GM23338 (cell line): ENCODE measurements at regions not wholly inside any gene's neighbourhood (a gene's known extent, or its start where the extent isn't known, plus 50 kb on each side); places are given as distances from the start of the nearest gene placed in this dataset.

ENCODE experiments used
- ATAC-seq: fragments of 200-7000 bp; cut with Tn5 transposase; 3 replicates; pipeline ENCODE4 v1.9.1; 2020
- DNase-seq: peaks from one replicate; pipeline ENCODE4 v3.0.0-alpha.2; 2015; ENCODE audit warnings: low spot score
- H2AFZ ChIP-seq: fragments of 200-600 bp; sonication (generic); 2 replicates; pipeline ENCODE4 v1.8.0; 2016; ENCODE audit warnings: antibody characterized with exemption, mild to moderate bottlenecking, moderate library complexity
- H3F3A ChIP-seq: fragments of 200-600 bp; sonication (generic); replicated peaks from 2 replicates; pipeline ENCODE4 v1.8.0; 2017; ENCODE audit warnings: antibody characterized with exemption, mixed run types, low read depth
- H3K27ac ChIP-seq: fragments of 200-600 bp; sonication (generic); 2 replicates; pipeline ENCODE4 v1.6.1; 2016; ENCODE audit warnings: low read depth
- H3K27me3 ChIP-seq: fragments of 200-600 bp; sonication (generic); 2 replicates; pipeline ENCODE4 v1.8.0; 2016; ENCODE audit warnings: mild to moderate bottlenecking, mixed run types, moderate library complexity; ENCODE audit not compliant: insufficient read depth
- H3K36me3 ChIP-seq: fragments of 200-600 bp; sonication (generic); 2 replicates; pipeline ENCODE4 v1.8.0; 2016; ENCODE audit warnings: mild to moderate bottlenecking; ENCODE audit not compliant: insufficient read depth
- H3K4me1 ChIP-seq: fragments of 200-600 bp; sonication (generic); 2 replicates; pipeline ENCODE4 v1.8.0; 2016; ENCODE audit warnings: mild to moderate bottlenecking, moderate library complexity; ENCODE audit not compliant: insufficient read depth
- H3K4me2 ChIP-seq: fragments of 200-600 bp; sonication (generic); 2 replicates; pipeline ENCODE4 v1.7.1; 2017; ENCODE audit warnings: mixed run types
- H3K4me3 ChIP-seq: fragments of 200-600 bp; sonication (generic); 2 replicates; pipeline ENCODE4 v1.6.1; 2016; ENCODE audit warnings: mixed run types
- H3K79me2 ChIP-seq: fragments of 200-600 bp; sonication (generic); replicated peaks from 2 replicates; pipeline ENCODE4 v1.8.0; 2017; ENCODE audit warnings: mild to moderate bottlenecking; ENCODE audit not compliant: insufficient read depth
- H3K9me2 ChIP-seq: fragments of 200-600 bp; sonication (generic); 2 replicates; pipeline ENCODE4 v1.8.0; 2017; ENCODE audit not compliant: insufficient read depth
- H4K20me1 ChIP-seq: fragments of 200-600 bp; sonication (generic); replicated peaks from 2 replicates; pipeline ENCODE4 v1.8.0; 2017; ENCODE audit warnings: mild to moderate bottlenecking; ENCODE audit not compliant: insufficient read depth
- H3K27ac Mint-ChIP-seq: 2 replicates; pipeline ENCODE4 v1.8.0; 2020; ENCODE audit warnings: inconsistent platforms, mild to moderate bottlenecking, moderate library complexity, mixed read lengths
- H3K27me3 Mint-ChIP-seq: 3 replicates; pipeline ENCODE4 v1.8.0; 2022; ENCODE audit warnings: low read depth, mild to moderate bottlenecking, moderate library complexity, mixed read lengths, inconsistent platforms; ENCODE audit not compliant: insufficient read depth, poor library complexity
- H3K36me3 Mint-ChIP-seq: 3 replicates; pipeline ENCODE4 v1.8.0; 2021; ENCODE audit warnings: low read depth, mild to moderate bottlenecking, inconsistent platforms, moderate library complexity, mixed read lengths
- H3K4me1 Mint-ChIP-seq: 3 replicates; pipeline ENCODE4 v1.8.0; 2020; ENCODE audit warnings: mild to moderate bottlenecking, inconsistent platforms, mixed read lengths
- H3K4me3 Mint-ChIP-seq: 3 replicates; pipeline ENCODE4 v1.8.0; 2021; ENCODE audit warnings: moderate library complexity, mild to moderate bottlenecking, inconsistent platforms, mixed read lengths
- H3K9me3 Mint-ChIP-seq: 3 replicates; pipeline ENCODE4 v1.8.0; 2020; ENCODE audit warnings: moderate library complexity, mild to moderate bottlenecking, inconsistent platforms, mixed read lengths
- CREB1 ChIP-seq: fragments of 250-450 bp; sonication (Bioruptor Pico); IDR thresholded peaks from 2 replicates; pipeline ENCODE4 v1.5.0; 2020; ENCODE audit warnings: low read depth, mild to moderate bottlenecking, moderate library complexity
- NANOG ChIP-seq: IDR thresholded peaks from 2 replicates; pipeline ENCODE4 v1.6.1; 2016; ENCODE audit warnings: antibody characterized with exemption, borderline replicate concordance
- STAT1 ChIP-seq: IDR thresholded peaks from one replicate; pipeline ENCODE4 v1.6.1; 2016; ENCODE audit warnings: antibody characterized with exemption; ENCODE audit not compliant: unreplicated experiment
- ZNF114 ChIP-seq: fragments of 250-450 bp; sonication (Bioruptor Pico); IDR thresholded peaks from 2 replicates; pipeline ENCODE4 v1.5.0; 2020; ENCODE audit warnings: mild to moderate bottlenecking, moderate library complexity
- ZNF462 ChIP-seq: fragments of 250-450 bp; sonication (Bioruptor Pico); IDR thresholded peaks from 2 replicates; pipeline ENCODE4 v1.5.0; 2020; ENCODE audit warnings: mild to moderate bottlenecking, moderate library complexity
- TF ChIP-seq, protein P1 (sequence below), 2 experiments: fragments of 200-600 bp in 1 of 2; sonication (generic) in 1 of 2; conservative IDR thresholded peaks; 2 replicates each; pipeline versions ENCODE4 v1.5.1 to v1.6.1; 2016 to 2017; ENCODE audit warnings: antibody characterized with exemption in 2 of 2, low read depth in 2 of 2, mild to moderate bottlenecking in 2 of 2, moderate library complexity in 1 of 2
- TF ChIP-seq, protein P2 (sequence below): IDR thresholded peaks from 2 replicates; pipeline ENCODE4 v1.6.1; 2016; ENCODE audit warnings: antibody characterized with exemption

DNA sequence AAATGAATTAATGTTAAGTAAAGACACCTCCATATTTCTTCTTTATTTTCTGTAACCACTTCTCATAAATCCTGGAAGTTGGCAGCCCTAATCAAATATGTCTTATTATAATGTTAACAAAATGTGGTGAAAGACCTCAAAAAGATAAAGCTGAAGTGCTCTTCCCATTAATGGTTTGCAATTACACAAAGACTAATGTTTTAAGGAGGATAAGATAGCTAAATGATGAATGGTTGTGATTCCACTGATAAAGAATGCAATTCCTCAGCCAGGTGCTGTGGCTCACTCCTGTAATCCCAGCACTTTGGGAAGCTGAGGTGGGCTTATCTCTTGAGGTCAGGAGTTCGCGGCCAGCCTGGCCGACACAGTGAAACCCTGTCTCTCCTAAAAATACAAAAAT, 125.8 kb upstream of the SNX2 start (continued):
- TF ChIP-seq, protein P1, sequence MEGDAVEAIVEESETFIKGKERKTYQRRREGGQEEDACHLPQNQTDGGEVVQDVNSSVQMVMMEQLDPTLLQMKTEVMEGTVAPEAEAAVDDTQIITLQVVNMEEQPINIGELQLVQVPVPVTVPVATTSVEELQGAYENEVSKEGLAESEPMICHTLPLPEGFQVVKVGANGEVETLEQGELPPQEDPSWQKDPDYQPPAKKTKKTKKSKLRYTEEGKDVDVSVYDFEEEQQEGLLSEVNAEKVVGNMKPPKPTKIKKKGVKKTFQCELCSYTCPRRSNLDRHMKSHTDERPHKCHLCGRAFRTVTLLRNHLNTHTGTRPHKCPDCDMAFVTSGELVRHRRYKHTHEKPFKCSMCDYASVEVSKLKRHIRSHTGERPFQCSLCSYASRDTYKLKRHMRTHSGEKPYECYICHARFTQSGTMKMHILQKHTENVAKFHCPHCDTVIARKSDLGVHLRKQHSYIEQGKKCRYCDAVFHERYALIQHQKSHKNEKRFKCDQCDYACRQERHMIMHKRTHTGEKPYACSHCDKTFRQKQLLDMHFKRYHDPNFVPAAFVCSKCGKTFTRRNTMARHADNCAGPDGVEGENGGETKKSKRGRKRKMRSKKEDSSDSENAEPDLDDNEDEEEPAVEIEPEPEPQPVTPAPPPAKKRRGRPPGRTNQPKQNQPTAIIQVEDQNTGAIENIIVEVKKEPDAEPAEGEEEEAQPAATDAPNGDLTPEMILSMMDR (conservative IDR thresholded peaks at IDR 0.05; ENCODE audit: low read depth in 2 of 2): no peak
- TF ChIP-seq ZNF114 (CRISPR knock-in tag): no peak

DNA sequence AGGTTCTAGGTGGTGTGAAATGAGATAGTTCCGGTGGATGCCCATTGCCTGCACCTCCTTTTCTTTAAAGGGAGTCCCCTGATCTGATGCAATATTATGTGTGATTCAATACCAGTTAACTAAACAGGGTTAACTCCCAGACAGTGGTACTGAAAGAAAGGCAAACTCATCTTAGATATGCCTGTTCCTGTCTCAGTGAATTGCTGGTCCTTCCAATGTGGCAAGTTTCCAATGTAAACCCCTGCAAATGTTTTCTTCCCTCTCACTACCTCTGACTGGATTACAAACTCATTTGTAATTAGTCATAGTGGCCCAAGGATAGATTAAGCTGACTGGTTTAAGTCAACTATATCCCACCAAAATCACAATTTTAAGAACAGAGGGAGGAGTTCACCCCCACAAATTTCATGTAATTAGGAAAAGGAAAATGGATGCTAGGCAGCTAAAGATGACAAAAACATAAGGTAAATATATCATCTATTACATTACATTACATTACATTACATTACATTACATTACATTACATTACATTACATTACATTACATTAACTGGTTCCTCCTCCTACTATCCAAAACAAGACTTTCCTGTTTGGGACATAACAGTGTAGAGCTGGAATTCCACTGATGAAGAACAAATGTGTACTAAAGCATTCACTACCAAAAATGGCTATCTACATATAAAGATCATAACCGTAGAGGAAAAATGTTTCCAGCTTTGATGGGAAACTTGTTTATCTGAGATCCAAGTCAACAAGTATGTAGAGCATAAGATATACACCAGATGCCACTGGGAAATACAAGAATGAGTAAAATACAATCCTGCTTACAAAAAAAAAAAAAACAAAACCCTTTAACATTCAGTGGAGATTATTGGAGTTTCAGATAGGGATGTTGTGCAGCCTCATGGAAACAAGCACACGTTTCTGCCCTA, 121.5 kb upstream of the SNX2 start:
- Mint-ChIP-seq H3K27ac (no peak overlapping the region), H3K27me3 (peaks cover 3% of the 10 kb centered on the region)

DNA sequence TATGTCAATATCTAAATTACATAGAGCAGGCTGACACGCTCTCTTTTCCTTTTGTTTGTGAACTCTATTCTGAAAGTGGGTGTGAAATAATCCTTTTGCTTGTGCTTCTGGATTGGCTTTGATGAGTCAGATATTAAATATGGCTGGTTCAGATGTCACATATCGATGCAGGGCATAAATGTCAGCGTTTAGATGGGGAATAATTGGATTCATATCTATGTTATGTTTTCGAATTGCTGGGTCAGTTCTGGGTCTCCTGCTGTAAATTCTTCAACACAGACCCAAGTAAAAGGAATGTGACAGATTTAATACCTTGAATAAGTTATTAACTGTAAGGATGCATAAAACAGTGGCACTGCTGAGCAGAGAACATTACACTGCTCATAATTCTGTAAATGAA, 118.7 kb upstream of the SNX2 start:
- Histone ChIP-seq H3K27me3 (no peaks in the 10 kb centered on the region), H3K9me2 (no peaks in the 10 kb centered on the region), H2AFZ (no peak overlapping the region), H3K27ac (no peak overlapping the region), H3K4me1 (no peaks in the 10 kb centered on the region), H3K79me2 (no peaks in the 10 kb centered on the region), H4K20me1 (no peaks in the 10 kb centered on the region), H3K4me2 (no peak overlapping the region), H3K36me3 (no peaks in the 10 kb centered on the region), H3F3A (no peaks in the 10 kb centered on the region), H3K4me3 (no peak overlapping the region)
- H3K4me1 Mint-ChIP-seq: no peaks in the 10 kb centered on the region
- ATAC-seq: no peak
- no peak for DNase-seq
- no peak overlapping the region for H3K27ac Mint-ChIP-seq
- H3K27me3 Mint-ChIP-seq: no peaks in the 10 kb centered on the region
- no peaks in the 10 kb centered on the region for H3K9me3 Mint-ChIP-seq
- H3K4me3 Mint-ChIP-seq: no peak overlapping the region
- no peaks in the 10 kb centered on the region for H3K36me3 Mint-ChIP-seq
- TF ChIP-seq STAT1 (no peak), ZNF462 (CRISPR knock-in tag) (no peak), NANOG (no peak)
- TF ChIP-seq, protein P2, sequence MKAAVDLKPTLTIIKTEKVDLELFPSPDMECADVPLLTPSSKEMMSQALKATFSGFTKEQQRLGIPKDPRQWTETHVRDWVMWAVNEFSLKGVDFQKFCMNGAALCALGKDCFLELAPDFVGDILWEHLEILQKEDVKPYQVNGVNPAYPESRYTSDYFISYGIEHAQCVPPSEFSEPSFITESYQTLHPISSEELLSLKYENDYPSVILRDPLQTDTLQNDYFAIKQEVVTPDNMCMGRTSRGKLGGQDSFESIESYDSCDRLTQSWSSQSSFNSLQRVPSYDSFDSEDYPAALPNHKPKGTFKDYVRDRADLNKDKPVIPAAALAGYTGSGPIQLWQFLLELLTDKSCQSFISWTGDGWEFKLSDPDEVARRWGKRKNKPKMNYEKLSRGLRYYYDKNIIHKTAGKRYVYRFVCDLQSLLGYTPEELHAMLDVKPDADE: no peak

More for the DNA sequence above, 121.5 kb upstream of the SNX2 start:
- Histone ChIP-seq H3K9me2 (no peaks in the 10 kb centered on the region), H3F3A (no peaks in the 10 kb centered on the region), H3K27ac (no peak overlapping the region), H3K27me3 (no peaks in the 10 kb centered on the region), H3K4me2 (no peak overlapping the region), H3K79me2 (no peaks in the 10 kb centered on the region), H3K4me3 (no peak overlapping the region), H3K4me1 (no peaks in the 10 kb centered on the region), H3K36me3 (no peaks in the 10 kb centered on the region), H4K20me1 (no peaks in the 10 kb centered on the region), H2AFZ (peak overlapping the region; percentile 63; the same call in 1 of the 2 replicates)
- Mint-ChIP-seq H3K4me1 (no peaks in the 10 kb centered on the region), H3K36me3 (no peaks in the 10 kb centered on the region), H3K9me3 (no peaks in the 10 kb centered on the region), H3K4me3 (no peak overlapping the region)
- no peak for TF ChIP-seq CREB1 (CRISPR knock-in tag)
- DNase-seq: no peak
- ATAC-seq: no peak
